ENCODE measurements at regions not wholly inside any gene's neighbourhood (a gene's known extent, or its start where the extent isn't known, plus 50 kb on each side); places are given as distances from the start of the nearest gene placed in this dataset.

DNA sequence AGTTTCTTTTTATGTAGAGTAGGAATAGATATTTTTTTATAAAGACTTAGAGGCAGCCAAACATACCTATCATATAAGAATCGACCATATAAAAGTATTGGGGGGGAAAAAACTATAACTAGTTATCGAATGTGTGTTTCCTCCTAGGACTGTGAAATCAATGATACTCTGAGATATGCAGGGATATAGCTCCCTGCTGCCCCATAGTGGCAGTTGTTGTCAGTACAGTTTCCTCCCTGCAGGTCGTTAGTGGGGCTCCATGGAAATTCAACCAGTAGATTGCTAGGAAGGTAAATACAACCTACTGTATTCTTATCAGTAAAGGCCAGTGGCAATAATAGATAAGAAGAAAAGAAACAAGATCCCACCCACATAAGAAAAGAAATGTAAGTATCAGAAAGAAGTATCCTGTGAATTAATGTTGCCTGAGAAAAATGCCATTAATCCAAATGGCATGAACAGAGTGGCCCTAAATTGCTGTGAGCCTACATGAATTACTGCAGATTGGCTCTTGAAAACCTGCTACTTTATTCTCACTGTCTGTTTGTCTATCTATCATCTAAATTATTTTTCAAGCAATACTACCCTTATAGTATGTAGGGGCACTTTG, 136.9 kb upstream of the FBN2 start:
- ATAC-seq (peak; percentile 88), DNase-seq (ENCODE audit: low spot score) (peak; percentile 75)
- Histone ChIP-seq H3K27ac (ENCODE audit: low read depth) (no peak overlapping the region), H3K4me3 (no peak overlapping the region), H4K20me1 (replicated peaks; ENCODE audit: insufficient read depth) (no peaks in the 10 kb centered on the region), H3K27me3 (ENCODE audit: insufficient read depth) (no peaks in the 10 kb centered on the region), H3K4me1 (ENCODE audit: insufficient read depth) (peaks cover 25% of the 10 kb centered on the region), H2AFZ (no peak overlapping the region), H3K36me3 (ENCODE audit: insufficient read depth) (no peaks in the 10 kb centered on the region), H3K4me2 (no peak overlapping the region), H3K9me2 (ENCODE audit: insufficient read depth) (no peaks in the 10 kb centered on the region), H3F3A (replicated peaks; ENCODE audit: low read depth) (no peaks in the 10 kb centered on the region), H3K79me2 (replicated peaks; ENCODE audit: insufficient read depth) (no peaks in the 10 kb centered on the region)
- no peak overlapping the region for H3K4me3 Mint-ChIP-seq
- H3K27ac Mint-ChIP-seq: no peak overlapping the region
- TF ChIP-seq, protein P1, sequence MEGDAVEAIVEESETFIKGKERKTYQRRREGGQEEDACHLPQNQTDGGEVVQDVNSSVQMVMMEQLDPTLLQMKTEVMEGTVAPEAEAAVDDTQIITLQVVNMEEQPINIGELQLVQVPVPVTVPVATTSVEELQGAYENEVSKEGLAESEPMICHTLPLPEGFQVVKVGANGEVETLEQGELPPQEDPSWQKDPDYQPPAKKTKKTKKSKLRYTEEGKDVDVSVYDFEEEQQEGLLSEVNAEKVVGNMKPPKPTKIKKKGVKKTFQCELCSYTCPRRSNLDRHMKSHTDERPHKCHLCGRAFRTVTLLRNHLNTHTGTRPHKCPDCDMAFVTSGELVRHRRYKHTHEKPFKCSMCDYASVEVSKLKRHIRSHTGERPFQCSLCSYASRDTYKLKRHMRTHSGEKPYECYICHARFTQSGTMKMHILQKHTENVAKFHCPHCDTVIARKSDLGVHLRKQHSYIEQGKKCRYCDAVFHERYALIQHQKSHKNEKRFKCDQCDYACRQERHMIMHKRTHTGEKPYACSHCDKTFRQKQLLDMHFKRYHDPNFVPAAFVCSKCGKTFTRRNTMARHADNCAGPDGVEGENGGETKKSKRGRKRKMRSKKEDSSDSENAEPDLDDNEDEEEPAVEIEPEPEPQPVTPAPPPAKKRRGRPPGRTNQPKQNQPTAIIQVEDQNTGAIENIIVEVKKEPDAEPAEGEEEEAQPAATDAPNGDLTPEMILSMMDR (conservative IDR thresholded peaks at IDR 0.05; ENCODE audit: low read depth in 2 of 2): peak; percentile 83
- TF ChIP-seq JUNB (IDR thresholded peaks at IDR 0.05; ENCODE audit: unreplicated experiment): no peak
- H3K36me3 Mint-ChIP-seq (ENCODE audit: low read depth): peaks cover 12% of the 10 kb centered on the region
- peaks cover 34% of the 10 kb centered on the region for H3K4me1 Mint-ChIP-seq
- peaks cover 11% of the 10 kb centered on the region for H3K9me3 Mint-ChIP-seq
- H3K27me3 Mint-ChIP-seq (ENCODE audit: insufficient read depth, low read depth, poor library complexity): no peaks in the 10 kb centered on the region

DNA sequence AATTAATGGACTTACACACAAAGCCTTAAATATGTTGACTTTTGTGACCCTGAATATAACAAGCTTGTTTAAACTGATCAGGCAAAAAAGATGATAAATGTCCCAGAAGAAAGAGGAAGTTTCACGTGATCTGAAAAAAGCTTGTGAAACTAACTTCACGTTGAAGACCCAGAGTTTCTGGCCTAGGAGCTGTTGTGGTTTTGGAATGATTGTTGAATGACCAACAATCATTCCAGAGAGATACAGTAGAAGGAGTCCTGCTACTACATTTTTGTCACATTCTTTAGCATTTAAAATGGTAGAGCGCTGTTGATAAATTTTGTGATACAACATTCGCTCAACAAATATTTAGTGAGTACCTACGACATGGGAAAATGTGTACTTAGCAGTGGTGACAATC, 143.1 kb upstream of the FBN2 start:
- H3K27me3 Mint-ChIP-seq (ENCODE audit: insufficient read depth, low read depth, poor library complexity): no peaks in the 10 kb centered on the region
- H2AFZ ChIP-seq: no peak overlapping the region
- no peaks in the 10 kb centered on the region for H4K20me1 ChIP-seq (replicated peaks; ENCODE audit: insufficient read depth)
- H3K27ac ChIP-seq (ENCODE audit: low read depth): no peak overlapping the region
- H3F3A ChIP-seq (replicated peaks; ENCODE audit: low read depth): no peaks in the 10 kb centered on the region
- H3K4me1 ChIP-seq (ENCODE audit: insufficient read depth): peaks cover 21% of the 10 kb centered on the region
- no peaks in the 10 kb centered on the region for H3K9me2 ChIP-seq (ENCODE audit: insufficient read depth)
- H3K36me3 ChIP-seq (ENCODE audit: insufficient read depth): no peaks in the 10 kb centered on the region
- H3K27ac Mint-ChIP-seq: no peak overlapping the region
- H3K4me3 ChIP-seq: no peak overlapping the region
- TF ChIP-seq, protein P2, sequence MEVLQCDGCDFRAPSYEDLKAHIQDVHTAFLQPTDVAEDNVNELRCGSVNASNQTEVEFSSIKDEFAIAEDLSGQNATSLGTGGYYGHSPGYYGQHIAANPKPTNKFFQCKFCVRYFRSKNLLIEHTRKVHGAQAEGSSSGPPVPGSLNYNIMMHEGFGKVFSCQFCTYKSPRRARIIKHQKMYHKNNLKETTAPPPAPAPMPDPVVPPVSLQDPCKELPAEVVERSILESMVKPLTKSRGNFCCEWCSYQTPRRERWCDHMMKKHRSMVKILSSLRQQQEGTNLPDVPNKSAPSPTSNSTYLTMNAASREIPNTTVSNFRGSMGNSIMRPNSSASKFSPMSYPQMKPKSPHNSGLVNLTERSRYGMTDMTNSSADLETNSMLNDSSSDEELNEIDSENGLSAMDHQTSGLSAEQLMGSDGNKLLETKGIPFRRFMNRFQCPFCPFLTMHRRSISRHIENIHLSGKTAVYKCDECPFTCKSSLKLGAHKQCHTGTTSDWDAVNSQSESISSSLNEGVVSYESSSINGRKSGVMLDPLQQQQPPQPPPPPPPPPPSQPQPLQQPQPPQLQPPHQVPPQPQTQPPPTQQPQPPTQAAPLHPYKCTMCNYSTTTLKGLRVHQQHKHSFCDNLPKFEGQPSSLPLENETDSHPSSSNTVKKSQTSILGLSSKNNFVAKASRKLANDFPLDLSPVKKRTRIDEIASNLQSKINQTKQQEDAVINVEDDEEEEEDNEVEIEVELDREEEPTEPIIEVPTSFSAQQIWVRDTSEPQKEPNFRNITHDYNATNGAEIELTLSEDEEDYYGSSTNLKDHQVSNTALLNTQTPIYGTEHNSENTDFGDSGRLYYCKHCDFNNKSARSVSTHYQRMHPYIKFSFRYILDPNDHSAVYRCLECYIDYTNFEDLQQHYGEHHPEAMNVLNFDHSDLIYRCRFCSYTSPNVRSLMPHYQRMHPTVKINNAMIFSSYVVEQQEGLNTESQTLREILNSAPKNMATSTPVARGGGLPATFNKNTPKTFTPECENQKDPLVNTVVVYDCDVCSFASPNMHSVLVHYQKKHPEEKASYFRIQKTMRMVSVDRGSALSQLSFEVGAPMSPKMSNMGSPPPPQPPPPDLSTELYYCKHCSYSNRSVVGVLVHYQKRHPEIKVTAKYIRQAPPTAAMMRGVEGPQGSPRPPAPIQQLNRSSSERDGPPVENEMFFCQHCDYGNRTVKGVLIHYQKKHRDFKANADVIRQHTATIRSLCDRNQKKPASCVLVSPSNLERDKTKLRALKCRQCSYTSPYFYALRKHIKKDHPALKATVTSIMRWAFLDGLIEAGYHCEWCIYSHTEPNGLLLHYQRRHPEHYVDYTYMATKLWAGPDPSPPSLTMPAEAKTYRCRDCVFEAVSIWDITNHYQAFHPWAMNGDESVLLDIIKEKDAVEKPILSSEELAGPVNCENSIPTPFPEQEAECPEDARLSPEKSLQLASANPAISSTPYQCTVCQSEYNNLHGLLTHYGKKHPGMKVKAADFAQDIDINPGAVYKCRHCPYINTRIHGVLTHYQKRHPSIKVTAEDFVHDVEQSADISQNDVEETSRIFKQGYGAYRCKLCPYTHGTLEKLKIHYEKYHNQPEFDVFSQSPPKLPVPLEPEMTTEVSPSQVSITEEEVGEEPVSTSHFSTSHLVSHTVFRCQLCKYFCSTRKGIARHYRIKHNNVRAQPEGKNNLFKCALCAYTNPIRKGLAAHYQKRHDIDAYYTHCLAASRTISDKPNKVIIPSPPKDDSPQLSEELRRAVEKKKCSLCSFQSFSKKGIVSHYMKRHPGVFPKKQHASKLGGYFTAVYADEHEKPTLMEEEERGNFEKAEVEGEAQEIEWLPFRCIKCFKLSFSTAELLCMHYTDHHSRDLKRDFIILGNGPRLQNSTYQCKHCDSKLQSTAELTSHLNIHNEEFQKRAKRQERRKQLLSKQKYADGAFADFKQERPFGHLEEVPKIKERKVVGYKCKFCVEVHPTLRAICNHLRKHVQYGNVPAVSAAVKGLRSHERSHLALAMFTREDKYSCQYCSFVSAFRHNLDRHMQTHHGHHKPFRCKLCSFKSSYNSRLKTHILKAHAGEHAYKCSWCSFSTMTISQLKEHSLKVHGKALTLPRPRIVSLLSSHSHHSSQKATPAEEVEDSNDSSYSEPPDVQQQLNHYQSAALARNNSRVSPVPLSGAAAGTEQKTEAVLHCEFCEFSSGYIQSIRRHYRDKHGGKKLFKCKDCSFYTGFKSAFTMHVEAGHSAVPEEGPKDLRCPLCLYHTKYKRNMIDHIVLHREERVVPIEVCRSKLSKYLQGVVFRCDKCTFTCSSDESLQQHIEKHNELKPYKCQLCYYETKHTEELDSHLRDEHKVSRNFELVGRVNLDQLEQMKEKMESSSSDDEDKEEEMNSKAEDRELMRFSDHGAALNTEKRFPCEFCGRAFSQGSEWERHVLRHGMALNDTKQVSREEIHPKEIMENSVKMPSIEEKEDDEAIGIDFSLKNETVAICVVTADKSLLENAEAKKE (CRISPR knock-in tag; IDR thresholded peaks at IDR 0.05): no peak
- peaks cover 5% of the 10 kb centered on the region for H3K9me3 Mint-ChIP-seq
- DNase-seq (ENCODE audit: low spot score) (no peak), ATAC-seq (no peak)
- H3K27me3 ChIP-seq (ENCODE audit: insufficient read depth): no peaks in the 10 kb centered on the region
- no peak overlapping the region for H3K4me3 Mint-ChIP-seq
- H3K36me3 Mint-ChIP-seq (ENCODE audit: low read depth): peaks cover 5% of the 10 kb centered on the region
- H3K4me2 ChIP-seq: peak overlapping the region; percentile 18
- no peaks in the 10 kb centered on the region for H3K79me2 ChIP-seq (replicated peaks; ENCODE audit: insufficient read depth)
- peaks cover 29% of the 10 kb centered on the region for H3K4me1 Mint-ChIP-seq

Measured in GM23338 (cell line).